Fibroblast of villous mesenchyme (primary cell): ENCODE measurements at regions not wholly inside any gene's neighbourhood (a gene's known extent, or its start where the extent isn't known, plus 50 kb on each side); places are given as distances from the start of the nearest gene placed in this dataset.

Experiments used
- DNase-seq: peaks from one replicate; pipeline ENCODE4 v3.0.0-alpha.2; 2010; ENCODE audit warnings: low read depth
- H3K4me3 ChIP-seq: 2 replicates; pipeline ENCODE4 v1.5.1; 2011; ENCODE audit warnings: low read depth, mild to moderate bottlenecking, low read length
- CTCF ChIP-seq: IDR thresholded peaks from 2 replicates; pipeline ENCODE4 v1.5.1; 2012; ENCODE audit warnings: low read depth, mild to moderate bottlenecking, low read length; ENCODE audit not compliant: insufficient read depth

GRCh38 chr20:10134176-10134575 is 84.5 kb upstream of the SNAP25 start:
- no peak for TF ChIP-seq CTCF
- no peak overlapping the region for H3K4me3 ChIP-seq
- no peak for DNase-seq

GRCh38 chr20:10135438-10135837 is 83.2 kb upstream of the SNAP25 start:
- TF ChIP-seq CTCF, result no peak
- no peak overlapping the region for H3K4me3 ChIP-seq

GRCh38 chr20:10137032-10137431 is 81.6 kb upstream of the SNAP25 start:
- no peak for DNase-seq
- no peak for TF ChIP-seq CTCF
- H3K4me3 ChIP-seq, result no peak overlapping the region

More at GRCh38 chr20:10135438-10135837, 83.2 kb upstream of the SNAP25 start:
- no peak for DNase-seq

GRCh38 chr20:10137533-10137932 is 81.1 kb upstream of the SNAP25 start:
- TF ChIP-seq CTCF, result no peak
- no peak overlapping the region for H3K4me3 ChIP-seq
- no peak for DNase-seq

GRCh38 chr20:10157549-10157948 is 61.1 kb upstream of the SNAP25 start:
- no peak for TF ChIP-seq CTCF
- no peak overlapping the region for H3K4me3 ChIP-seq

GRCh38 chr20:10167040-10167439 is 51.6 kb upstream of the SNAP25 start:
- H3K4me3 ChIP-seq, result no peak overlapping the region
- DNase-seq, result no peak
- no peak for TF ChIP-seq CTCF

More at GRCh38 chr20:10157549-10157948, 61.1 kb upstream of the SNAP25 start:
- DNase-seq, result no peak

GRCh38 chr20:10167594-10167993 is 51.0 kb upstream of the SNAP25 start:
- no peak for TF ChIP-seq CTCF
- DNase-seq, result no peak
- no peak overlapping the region for H3K4me3 ChIP-seq
